Mononuclear cell (primary cell): ENCODE measurements at regions not wholly inside any gene's neighbourhood (a gene's known extent, or its start where the extent isn't known, plus 50 kb on each side); places are given as distances from the start of the nearest gene placed in this dataset.

Experiments used
- H3K27me3 ChIP-seq: 2 replicates; pipeline ENCODE4 v1.6.0; 2011; ENCODE audit warnings: low read length, control low read depth; ENCODE audit not compliant: insufficient read depth
- H3K4me1 ChIP-seq: 2 replicates; pipeline ENCODE4 v1.5.1; 2011; ENCODE audit warnings: mild to moderate bottlenecking, low read length, control low read depth; ENCODE audit not compliant: insufficient read depth
- H3K4me3 ChIP-seq: 2 replicates; pipeline ENCODE4 v1.5.1; 2011; ENCODE audit warnings: mild to moderate bottlenecking, low read length, moderate library complexity
- H3K9me3 ChIP-seq: 2 replicates; pipeline ENCODE4 v1.5.1; 2011; ENCODE audit warnings: low read depth, mild to moderate bottlenecking, control low read depth, low read length

DNA sequence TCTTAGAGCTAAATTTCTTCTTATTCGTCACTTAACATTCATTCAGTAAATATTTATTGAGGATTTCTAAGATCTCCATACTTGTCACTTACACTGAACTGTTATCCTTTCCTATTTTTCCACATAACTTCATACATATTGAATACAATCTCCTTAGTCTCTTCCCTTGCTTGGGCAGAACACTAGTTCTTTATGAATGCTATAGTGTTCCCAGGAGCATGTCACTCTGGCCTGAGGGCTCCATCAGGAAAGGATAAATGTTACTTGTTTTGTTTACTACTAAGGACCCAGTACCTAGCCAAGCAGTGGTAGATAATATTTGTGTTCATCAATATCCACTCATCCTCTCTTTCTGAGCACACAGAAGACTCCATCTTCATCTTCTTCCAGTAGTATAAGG, 544.7 kb downstream of the ZEB2 start:
- H3K27me3 ChIP-seq: no peaks in the 10 kb centered on the region
- H3K4me1 ChIP-seq: no peaks in the 10 kb centered on the region
- H3K4me3 ChIP-seq: no peak overlapping the region
- no peaks in the 10 kb centered on the region for H3K9me3 ChIP-seq

DNA sequence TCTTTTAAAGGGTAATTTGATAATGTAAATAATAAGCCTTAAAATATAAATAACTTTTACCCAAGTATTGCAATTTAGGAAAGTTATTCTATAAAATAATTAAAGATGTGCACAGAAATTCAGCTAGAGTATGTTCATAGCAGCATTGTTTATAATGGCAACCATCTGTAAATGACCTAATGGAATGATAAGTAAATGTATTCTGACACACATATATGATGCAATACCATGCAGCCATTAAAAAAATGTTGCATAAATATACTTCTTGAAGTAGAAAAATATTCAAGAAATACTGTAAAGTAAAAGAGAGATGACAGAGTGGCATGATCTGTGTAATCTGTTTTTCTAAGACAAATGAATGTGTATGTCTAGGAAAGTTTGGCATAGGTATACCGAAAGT, 545.7 kb downstream of the ZEB2 start:
- no peaks in the 10 kb centered on the region for H3K9me3 ChIP-seq
- H3K4me1 ChIP-seq: no peaks in the 10 kb centered on the region
- H3K4me3 ChIP-seq: no peak overlapping the region
- H3K27me3 ChIP-seq: no peaks in the 10 kb centered on the region

DNA sequence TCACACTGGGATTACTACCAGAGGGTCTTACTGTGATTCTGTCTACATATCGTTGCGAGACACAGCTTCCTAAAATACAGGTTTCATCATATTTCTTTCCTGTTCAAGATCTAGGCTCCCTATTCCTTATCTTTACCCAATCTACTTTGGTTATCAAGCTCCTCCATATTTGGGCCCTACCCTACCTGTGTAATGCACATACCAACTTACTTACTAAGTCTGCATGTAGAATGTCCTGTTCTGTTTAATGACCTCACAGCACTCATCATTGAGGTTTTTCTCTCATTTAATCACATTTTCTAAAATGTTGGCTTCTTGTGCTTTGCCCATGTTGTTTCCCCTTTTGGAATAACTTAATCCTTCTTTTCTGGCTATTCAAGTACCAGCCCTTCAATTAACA, 551.1 kb downstream of the ZEB2 start:
- Histone ChIP-seq H3K4me1 (no peaks in the 10 kb centered on the region), H3K27me3 (no peaks in the 10 kb centered on the region), H3K4me3 (no peak overlapping the region), H3K9me3 (no peaks in the 10 kb centered on the region)

DNA sequence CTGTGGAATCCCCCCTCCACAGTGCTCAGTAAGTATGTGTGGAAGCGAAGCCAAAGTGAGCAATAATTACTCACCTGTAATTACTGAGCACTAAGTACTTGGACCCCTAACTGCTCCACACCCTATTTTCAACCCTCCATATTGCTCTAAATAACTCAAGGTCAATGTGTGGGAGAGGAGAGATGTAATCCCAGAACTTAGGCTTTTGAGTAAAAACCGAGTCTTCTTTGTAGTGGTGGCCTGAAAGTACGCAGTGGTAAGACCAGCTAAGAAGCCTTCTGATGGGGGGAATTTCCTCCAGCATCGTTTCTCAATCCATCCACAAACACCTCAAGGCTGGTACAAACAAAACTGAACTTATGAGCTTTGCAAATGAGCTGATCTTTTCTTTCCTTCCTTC, 551.6 kb downstream of the ZEB2 start:
- Histone ChIP-seq H3K27me3 (no peaks in the 10 kb centered on the region), H3K4me1 (no peaks in the 10 kb centered on the region), H3K4me3 (no peak overlapping the region), H3K9me3 (no peaks in the 10 kb centered on the region)

DNA sequence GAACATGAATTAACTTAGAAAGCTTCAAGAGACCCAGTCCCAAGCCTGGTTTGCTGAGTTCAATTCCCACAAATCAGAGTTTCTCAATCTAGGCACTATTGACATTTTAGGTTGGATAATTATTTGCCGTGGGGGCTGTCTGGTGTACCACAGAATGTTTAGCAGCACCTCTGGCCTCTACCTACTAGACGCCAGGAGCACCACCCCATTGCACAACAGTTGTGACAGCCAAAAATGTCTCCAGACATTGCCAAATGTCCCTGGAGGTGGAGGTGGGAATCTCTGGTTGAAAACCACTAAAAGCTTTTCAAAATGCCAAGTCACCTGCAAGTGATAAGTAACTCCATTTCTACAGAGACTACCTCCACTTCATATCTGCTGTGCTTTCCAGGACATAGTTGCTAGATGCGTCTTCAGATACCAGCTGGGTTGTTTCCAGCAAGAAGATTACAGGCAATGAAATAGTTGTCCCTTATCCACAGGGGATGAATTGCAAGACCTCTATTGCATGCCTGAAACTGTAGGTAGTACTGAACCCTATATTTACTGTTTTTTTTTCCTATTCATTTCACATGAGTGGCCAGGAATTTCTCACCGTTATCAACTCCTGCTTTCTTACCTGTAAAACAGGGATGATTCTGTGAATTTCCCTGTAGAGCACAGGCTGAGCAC, 554.3 kb downstream of the ZEB2 start:
- H3K27me3 ChIP-seq: no peaks in the 10 kb centered on the region
- H3K4me1 ChIP-seq: no peaks in the 10 kb centered on the region
- H3K4me3 ChIP-seq: no peak overlapping the region

DNA sequence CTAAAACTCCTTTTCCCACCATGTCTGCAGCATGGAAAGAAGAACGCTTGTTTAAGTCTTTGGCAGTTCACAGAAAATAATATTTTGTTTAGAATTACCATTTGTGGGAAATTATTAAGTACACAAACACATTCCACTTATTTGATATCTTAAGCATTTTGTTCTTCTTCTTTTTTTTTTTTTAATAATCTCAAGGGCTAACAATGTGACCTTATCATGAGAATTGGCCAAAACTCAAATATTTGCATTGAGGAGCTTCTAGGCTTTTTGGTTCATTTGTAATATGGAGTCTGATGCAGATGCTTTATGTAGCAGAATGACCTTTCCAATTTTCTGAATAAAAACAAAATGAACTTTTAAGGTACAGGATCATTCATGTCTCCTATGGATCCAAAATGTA, 555.0 kb downstream of the ZEB2 start:
- Histone ChIP-seq H3K9me3 (no peaks in the 10 kb centered on the region), H3K4me1 (no peaks in the 10 kb centered on the region), H3K27me3 (no peaks in the 10 kb centered on the region), H3K4me3 (no peak overlapping the region)

More for the DNA sequence above, 554.3 kb downstream of the ZEB2 start:
- H3K9me3 ChIP-seq: no peaks in the 10 kb centered on the region

DNA sequence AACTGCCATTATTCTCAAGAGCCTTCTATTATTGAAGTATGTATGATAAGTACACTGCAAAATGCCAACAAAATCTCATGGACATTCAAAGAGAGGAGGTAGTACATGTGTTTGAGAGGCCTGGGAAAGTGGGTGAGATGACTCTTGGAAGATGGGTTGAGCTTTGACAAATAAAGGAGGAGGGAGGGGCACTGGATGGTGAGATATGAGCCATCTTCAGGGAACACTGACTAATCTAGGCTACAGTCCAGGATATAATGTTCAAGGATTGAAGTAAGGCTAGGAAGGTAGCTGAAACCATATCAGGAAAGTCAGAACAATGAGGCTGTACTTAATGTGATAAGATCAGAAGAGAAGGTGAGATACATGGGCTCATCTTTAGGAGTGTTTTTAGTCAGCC, 559.7 kb downstream of the ZEB2 start:
- no peaks in the 10 kb centered on the region for H3K4me1 ChIP-seq
- H3K4me3 ChIP-seq: no peak overlapping the region
- no peaks in the 10 kb centered on the region for H3K27me3 ChIP-seq
- no peaks in the 10 kb centered on the region for H3K9me3 ChIP-seq

DNA sequence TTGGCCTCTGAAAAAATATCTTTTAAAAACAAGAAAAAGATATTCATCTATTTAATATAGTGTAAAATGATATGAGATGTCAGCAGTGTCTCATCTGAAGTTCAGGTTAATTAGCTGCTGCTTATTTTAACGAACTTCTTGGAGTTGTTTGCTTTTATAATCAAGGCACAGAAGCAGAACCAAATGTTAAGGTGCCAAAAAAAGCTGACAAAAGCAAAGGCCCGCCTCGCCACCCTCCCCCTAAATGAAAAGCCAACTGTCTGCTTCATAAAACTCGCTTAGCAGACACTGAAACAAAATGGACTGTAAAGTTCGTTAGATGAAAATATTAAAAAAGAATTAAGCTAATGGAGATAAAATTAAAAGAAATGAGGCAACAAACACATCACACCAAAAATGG, 562.6 kb downstream of the ZEB2 start:
- H3K4me3 ChIP-seq: no peak overlapping the region
- no peaks in the 10 kb centered on the region for H3K4me1 ChIP-seq
- H3K27me3 ChIP-seq: no peaks in the 10 kb centered on the region
- H3K9me3 ChIP-seq: no peaks in the 10 kb centered on the region

DNA sequence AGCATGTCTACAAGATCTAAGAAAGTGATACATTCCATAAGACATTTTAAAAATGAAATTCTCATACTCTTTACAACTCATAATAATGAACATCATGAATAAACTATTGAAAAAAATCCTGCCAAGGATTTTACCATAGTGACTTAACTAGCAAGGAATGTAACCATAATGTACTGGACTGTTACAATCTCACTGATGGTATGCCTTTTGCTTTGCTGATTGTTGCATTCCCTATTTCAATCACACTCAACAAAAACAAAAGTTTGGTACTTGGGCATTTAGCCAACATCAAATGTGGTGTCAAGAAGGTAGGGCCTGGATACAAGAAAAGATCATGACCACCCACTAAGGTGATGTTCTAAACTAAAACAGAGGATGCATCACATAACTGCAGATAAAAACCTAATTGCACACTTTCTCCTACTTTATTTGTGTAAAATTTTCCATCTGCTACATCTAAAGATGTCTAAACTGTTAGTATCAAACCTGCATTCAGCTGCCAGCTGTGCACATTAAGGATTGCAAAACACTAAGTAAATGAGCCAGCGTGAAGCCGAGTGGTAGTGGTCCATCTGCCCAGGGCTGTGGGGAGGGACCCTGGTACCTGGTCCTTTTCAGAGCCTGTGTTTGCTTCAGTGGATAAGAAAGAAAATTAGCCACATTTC, 564.4 kb downstream of the ZEB2 start:
- no peaks in the 10 kb centered on the region for H3K4me1 ChIP-seq
- no peaks in the 10 kb centered on the region for H3K27me3 ChIP-seq
- H3K4me3 ChIP-seq: no peak overlapping the region
- no peaks in the 10 kb centered on the region for H3K9me3 ChIP-seq

DNA sequence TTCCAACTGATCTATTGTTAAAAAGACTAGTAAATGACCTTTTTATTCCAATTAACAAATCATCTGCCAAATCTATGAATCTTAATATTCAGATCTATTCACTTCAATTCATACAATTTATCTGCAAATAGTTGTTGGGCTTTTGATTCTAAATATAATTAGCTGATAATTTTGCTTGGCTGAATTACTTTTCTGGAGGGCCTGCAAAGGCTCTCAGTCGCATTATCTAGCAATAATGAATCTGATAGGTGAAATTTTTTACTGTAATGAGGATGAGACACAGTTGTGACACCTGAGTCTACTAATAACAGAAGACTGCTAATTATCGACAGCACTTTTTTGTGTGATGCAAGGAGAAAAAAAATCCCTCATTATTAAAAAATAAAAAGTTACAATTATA, 565.1 kb downstream of the ZEB2 start:
- H3K27me3 ChIP-seq: no peaks in the 10 kb centered on the region
- H3K4me3 ChIP-seq: no peak overlapping the region
- no peaks in the 10 kb centered on the region for H3K9me3 ChIP-seq
- H3K4me1 ChIP-seq: no peaks in the 10 kb centered on the region

DNA sequence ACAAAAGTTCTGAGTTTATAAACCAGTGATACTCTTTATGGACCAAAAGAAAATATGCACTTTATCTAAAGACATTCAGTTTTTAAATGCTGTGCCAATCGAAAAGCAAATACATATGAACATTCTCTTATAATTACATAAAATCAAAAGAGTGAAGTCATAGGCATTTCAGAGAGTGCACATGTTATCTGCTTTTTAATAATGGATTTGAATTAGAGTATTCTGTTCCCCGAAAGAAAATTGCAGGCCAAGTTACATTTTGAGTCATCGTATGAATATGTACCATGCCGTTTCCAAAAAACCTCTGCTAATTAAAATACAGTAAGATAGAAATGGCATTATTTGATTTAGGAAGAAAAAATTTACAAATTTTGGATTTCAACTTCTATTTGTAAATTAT, 565.7 kb downstream of the ZEB2 start:
- H3K4me1 ChIP-seq: no peaks in the 10 kb centered on the region

DNA sequence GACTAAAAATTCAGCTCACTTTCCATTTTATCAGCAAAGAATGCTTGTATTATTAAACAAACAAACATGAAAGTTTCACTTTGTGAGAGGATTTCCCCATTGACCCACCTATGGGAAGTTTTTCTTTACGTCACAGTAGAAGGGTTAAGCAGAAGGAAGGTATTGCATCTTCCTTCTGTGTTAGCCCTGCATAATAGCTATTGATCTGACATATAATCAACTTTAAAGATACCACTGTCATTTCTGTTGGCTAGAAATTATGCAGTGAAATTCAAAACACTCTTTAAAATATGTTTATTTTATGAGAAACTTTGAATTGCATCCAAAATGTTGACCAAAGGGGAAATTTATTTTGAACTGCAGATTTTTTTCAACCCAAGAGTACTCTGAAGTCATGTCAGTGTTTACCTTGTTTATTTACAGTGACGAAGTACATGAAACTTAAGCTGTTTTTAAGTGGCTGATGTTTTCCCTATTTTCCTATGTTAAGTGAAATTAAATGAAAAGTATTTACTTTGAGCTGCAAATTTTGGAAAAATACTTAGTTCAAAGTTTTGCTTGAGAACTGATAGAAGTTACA, 566.4 kb downstream of the ZEB2 start:
- no peaks in the 10 kb centered on the region for H3K4me1 ChIP-seq
- no peaks in the 10 kb centered on the region for H3K27me3 ChIP-seq
- no peak overlapping the region for H3K4me3 ChIP-seq
- H3K9me3 ChIP-seq: no peaks in the 10 kb centered on the region

More for the DNA sequence above, 565.7 kb downstream of the ZEB2 start:
- Histone ChIP-seq H3K9me3 (no peaks in the 10 kb centered on the region), H3K27me3 (no peaks in the 10 kb centered on the region), H3K4me3 (no peak overlapping the region)

DNA sequence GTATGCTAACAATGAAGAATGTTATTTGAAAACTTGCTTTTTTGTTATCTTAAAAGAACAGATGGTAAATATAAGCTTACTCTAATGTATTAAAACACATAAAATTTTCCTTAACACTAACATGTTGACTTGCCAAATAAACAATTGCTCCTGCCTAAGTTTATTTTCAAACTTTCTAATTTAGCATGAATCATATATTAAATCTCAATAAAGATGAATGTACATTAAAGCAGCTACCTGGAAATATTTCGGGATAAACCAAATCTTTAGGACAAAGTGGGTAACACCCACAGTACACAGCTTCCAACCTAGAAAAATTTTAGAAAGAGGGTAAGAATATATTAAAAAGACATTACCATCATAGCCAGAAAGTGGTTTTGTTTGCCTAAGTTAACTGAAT, 567.4 kb downstream of the ZEB2 start:
- no peak overlapping the region for H3K4me3 ChIP-seq
- H3K4me1 ChIP-seq: no peaks in the 10 kb centered on the region
- H3K27me3 ChIP-seq: no peaks in the 10 kb centered on the region
- no peaks in the 10 kb centered on the region for H3K9me3 ChIP-seq

DNA sequence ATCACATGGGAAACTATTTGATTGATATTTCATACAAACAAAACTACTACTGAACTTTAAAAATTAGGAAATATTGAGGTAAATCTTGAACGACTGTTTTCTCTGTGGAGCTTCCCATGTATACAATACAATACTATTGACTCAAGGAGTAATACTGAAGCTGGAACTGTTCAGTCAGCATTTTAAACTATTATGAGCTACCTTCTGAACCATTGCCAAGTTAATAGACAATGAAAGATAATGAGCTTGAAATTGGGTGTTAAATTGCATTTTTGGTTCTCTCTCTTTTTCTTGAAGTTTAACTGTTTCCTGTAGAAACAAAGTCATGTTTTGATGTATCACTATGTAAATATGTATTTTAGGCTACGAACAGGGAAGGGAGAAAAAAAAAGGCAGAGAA, 569.2 kb downstream of the ZEB2 start:
- Histone ChIP-seq H3K4me1 (no peaks in the 10 kb centered on the region), H3K27me3 (no peaks in the 10 kb centered on the region), H3K4me3 (no peak overlapping the region), H3K9me3 (no peaks in the 10 kb centered on the region)

DNA sequence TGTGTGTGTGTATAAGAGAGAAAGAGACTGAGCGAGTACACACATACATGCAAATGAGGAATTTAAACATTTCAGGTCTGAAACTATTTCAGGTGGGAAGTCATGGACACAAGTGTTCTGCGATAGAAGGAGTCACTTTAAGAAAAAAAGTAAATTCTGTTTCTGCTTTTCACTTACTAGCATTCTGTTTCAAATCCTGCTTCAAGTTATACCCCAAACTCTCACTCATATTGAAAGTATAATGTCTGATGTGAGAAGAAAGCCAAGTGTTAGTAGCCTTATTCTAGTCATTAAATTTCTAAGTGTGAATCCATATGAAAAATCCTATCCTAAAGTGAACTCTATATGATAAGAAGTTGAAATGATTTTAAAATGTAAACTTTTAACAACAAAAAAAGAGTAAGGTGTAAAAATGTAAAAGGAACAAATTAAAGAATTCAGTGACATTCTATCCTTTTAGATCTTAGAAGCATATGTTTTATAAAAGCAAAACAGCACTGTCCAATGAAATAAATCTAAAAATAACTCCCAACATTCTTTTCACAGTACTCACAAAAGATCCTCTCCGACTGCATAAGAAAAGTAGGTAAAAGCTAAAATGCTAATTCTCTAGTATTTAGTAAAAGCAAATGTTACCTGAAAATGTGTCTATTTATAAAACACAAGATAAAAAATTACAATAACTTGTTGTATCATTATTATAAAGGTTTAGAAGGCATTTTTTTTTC, 570.6 kb downstream of the ZEB2 start:
- no peaks in the 10 kb centered on the region for H3K4me1 ChIP-seq
- H3K27me3 ChIP-seq: no peaks in the 10 kb centered on the region
- no peaks in the 10 kb centered on the region for H3K9me3 ChIP-seq
- no peak overlapping the region for H3K4me3 ChIP-seq
